ENCODE measurements at regions not wholly inside any gene's neighbourhood (a gene's known extent, or its start where the extent isn't known, plus 50 kb on each side); places are given as distances from the start of the nearest gene placed in this dataset.

- TF ChIP-seq CTCF (IDR thresholded peaks at IDR 0.05; ENCODE audit: low read depth, low read length, missing input control) (no peak), JUND (IDR thresholded peaks at IDR 0.05) (no peak), YY1 (IDR thresholded peaks at IDR 0.05) (no peak), MAX (IDR thresholded peaks at IDR 0.05) (no peak), ATF3 (IDR thresholded peaks at IDR 0.05) (no peak), RXRA (IDR thresholded peaks at IDR 0.05) (no peak), FOXA2 (IDR thresholded peaks at IDR 0.05) (no peak), ZBTB33 (IDR thresholded peaks at IDR 0.05) (no peak), GABPA (IDR thresholded peaks at IDR 0.05 in 1 of 2, conservative IDR thresholded peaks at IDR 0.05 in 1 of 2) (no peak), HNF4G (IDR thresholded peaks at IDR 0.05) (no peak), RAD21 (IDR thresholded peaks at IDR 0.05) (no peak), REST (IDR thresholded peaks at IDR 0.05) (no peak)
Measured at GRCh38 chr5:137564398-137564961, 65.4 kb upstream of the SPOCK1 start.
